ENCODE measurements at regions not wholly inside any gene's neighbourhood (a gene's known extent, or its start where the extent isn't known, plus 50 kb on each side); places are given as distances from the start of the nearest gene placed in this dataset.

DNA sequence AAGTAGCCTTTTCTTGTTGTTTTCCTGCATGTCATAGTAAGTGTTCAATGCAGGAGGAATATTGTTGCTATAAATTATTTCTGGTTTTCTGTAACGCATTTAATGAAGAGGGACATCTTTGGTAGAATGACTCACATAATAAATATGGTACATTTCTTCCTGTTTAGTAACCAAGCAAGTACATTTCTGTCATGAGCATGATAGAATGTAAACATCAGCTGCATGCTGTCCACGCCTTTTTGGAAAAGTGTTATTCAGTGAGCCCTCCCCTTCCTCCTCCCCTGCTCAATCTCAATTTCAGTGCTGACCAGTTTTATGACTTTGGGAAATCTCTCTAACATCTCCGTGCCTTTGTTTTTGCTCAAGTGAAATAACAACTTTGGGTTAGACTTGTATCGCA lies 664.0 kb downstream of the XPNPEP1 start:
- TF ChIP-seq, protein P1, sequence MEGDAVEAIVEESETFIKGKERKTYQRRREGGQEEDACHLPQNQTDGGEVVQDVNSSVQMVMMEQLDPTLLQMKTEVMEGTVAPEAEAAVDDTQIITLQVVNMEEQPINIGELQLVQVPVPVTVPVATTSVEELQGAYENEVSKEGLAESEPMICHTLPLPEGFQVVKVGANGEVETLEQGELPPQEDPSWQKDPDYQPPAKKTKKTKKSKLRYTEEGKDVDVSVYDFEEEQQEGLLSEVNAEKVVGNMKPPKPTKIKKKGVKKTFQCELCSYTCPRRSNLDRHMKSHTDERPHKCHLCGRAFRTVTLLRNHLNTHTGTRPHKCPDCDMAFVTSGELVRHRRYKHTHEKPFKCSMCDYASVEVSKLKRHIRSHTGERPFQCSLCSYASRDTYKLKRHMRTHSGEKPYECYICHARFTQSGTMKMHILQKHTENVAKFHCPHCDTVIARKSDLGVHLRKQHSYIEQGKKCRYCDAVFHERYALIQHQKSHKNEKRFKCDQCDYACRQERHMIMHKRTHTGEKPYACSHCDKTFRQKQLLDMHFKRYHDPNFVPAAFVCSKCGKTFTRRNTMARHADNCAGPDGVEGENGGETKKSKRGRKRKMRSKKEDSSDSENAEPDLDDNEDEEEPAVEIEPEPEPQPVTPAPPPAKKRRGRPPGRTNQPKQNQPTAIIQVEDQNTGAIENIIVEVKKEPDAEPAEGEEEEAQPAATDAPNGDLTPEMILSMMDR (conservative IDR thresholded peaks at IDR 0.05; ENCODE audit: low read depth, low read length), result no peak
- TF ChIP-seq POLR2A (IDR thresholded peaks at IDR 0.05; ENCODE audit: low read depth, low read length), result no peak
- no peak for TF ChIP-seq CHD1 (IDR thresholded peaks at IDR 0.05; ENCODE audit: low read depth, low read length)
- TF ChIP-seq MXI1 (IDR thresholded peaks at IDR 0.05; ENCODE audit: borderline replicate concordance, low read depth, low read length), result peak; percentile 79
- no peak for TF ChIP-seq ELK1 (IDR thresholded peaks at IDR 0.05; ENCODE audit: borderline replicate concordance, low read depth, low read length)
- no peak for TF ChIP-seq RAD21 (IDR thresholded peaks at IDR 0.05; ENCODE audit: low read length)
- no peak for TF ChIP-seq SMC3 (IDR thresholded peaks at IDR 0.05; ENCODE audit: low read depth, low read length)
- TF ChIP-seq NFE2L2 (IDR thresholded peaks at IDR 0.05; ENCODE audit: low read depth, low read length), result no peak

Data from IMR-90 (cell line).